Spleen (tissue), 11 donors: ENCODE measurements at regions not wholly inside any gene's neighbourhood (a gene's known extent, or its start where the extent isn't known, plus 50 kb on each side); places are given as distances from the start of the nearest gene placed in this dataset.

Experiments used
- DNase-seq: peaks from one replicate; pipeline ENCODE4 v3.0.0-alpha.2; 2020
- H3K27ac ChIP-seq, 8 donors: fragments of 200-600 bp; sonication (generic) in 7 of 8; 1 replicate in 4 of 8; 2 replicates in 4 of 8; pipeline versions ENCODE4 v1.5.0 to v1.8.0; 2016 to 2021; ENCODE audit warnings: inconsistent platforms in 4 of 8, mild to moderate bottlenecking in 4 of 8, moderate library complexity in 1 of 8
- H3K27me3 ChIP-seq, 7 donors: fragments of 200-600 bp; sonication (generic) in 6 of 7; replicated peaks in 1 of 7; 1 replicate in 4 of 7; 2 replicates in 3 of 7; pipeline versions ENCODE4 v1.5.0 to v1.8.0; 2016 to 2021; ENCODE audit warnings: inconsistent platforms in 3 of 7, mild to moderate bottlenecking in 1 of 7
- H3K36me3 ChIP-seq, 6 donors: fragments of 200-600 bp; sonication (generic) in 5 of 6; 1 replicate in 4 of 6; 2 replicates in 2 of 6; pipeline versions ENCODE4 v1.5.0 to v1.8.0; 2016 to 2021; ENCODE audit warnings: inconsistent platforms in 2 of 6
- H3K4me1 ChIP-seq, 6 donors: fragments of 200-600 bp; sonication (generic) in 5 of 6; 1 replicate in 3 of 6; 2 replicates in 3 of 6; pipeline versions ENCODE4 v1.5.0 to v1.8.0; 2016 to 2021; ENCODE audit warnings: inconsistent platforms in 3 of 6
- H3K4me3 ChIP-seq, 8 donors: fragments of 200-600 bp; sonication (generic) in 7 of 8; 1 replicate in 4 of 8; 2 replicates in 4 of 8; pipeline versions ENCODE4 v1.5.0 to v1.8.0; 2016 to 2021; ENCODE audit warnings: inconsistent platforms in 4 of 8, mild to moderate bottlenecking in 4 of 8, moderate library complexity in 2 of 8
- H3K9me3 ChIP-seq, 8 donors: fragments of 200-600 bp; sonication (generic) in 7 of 8; 1 replicate in 4 of 8; 2 replicates in 4 of 8; pipeline versions ENCODE4 v1.5.0 to v1.8.0; 2016 to 2021; ENCODE audit warnings: inconsistent platforms in 4 of 8
- CTCF ChIP-seq, 11 experiments: fragments of 200-600 bp in 7 of 11; fragments of 450-650 bp in 4 of 11; sonication (generic) in 4 of 11; IDR thresholded peaks in 8 of 11; conservative IDR thresholded peaks in 3 of 11; 1 replicate in 7 of 11; 2 replicates in 4 of 11; pipeline versions ENCODE4 v1.4.0 to v1.8.0; 2016 to 2021; ENCODE audit warnings: antibody characterized with exemption in 11 of 11, inconsistent platforms in 4 of 11, mild to moderate bottlenecking in 1 of 11
- POLR2A ChIP-seq, 3 donors: fragments of 450-650 bp; IDR thresholded peaks; one replicate each; pipeline ENCODE4 v1.5.1; 2017; ENCODE audit warnings: antibody characterized with exemption in 3 of 3, mild to moderate bottlenecking in 1 of 3
- POLR2AphosphoS5 ChIP-seq, 3 donors: sonication (generic); formaldehyde crosslinking; IDR thresholded peaks; one replicate each; pipeline ENCODE4 v1.5.1; 2017; ENCODE audit warnings: antibody characterized with exemption in 3 of 3
- whole genome bisulfite sequencing, 5 donors: extraction: QIAGEN DNeasy Blood & Tissue Kit in 3 of 5; methylation state at CpG; one replicate each; pipeline versions ENCODE4 v1.1.5 to v1.1.7; 2013 to 2018; 5-methylcytosine and 5-hydroxymethylcytosine counted together
- intact Hi-C: fragments of 100-400 bp; cut with DNase I; formaldehyde crosslinking; loops from one replicate; pipeline ENCODE4 v1.15.0; 2023; ENCODE audit warnings: low total_unique reads
- donor health status: healthy with polysubstance abuse.
- donor health status: DM: no; HTN: no; CAD: no; lungs with moderate emphysema.
- donor health status: DM: no; HTN: no; CAD: no.
- donor health status: Bipolar disorder and iron deficiency.
- donor health status: healthy.
- donor health status: DM: no; HTN: no; CAD: no.
- donor health status: DM: yes; HTN: yes; CAD: no.

- intact Hi-C loops, result no loop called here
- TF ChIP-seq POLR2AphosphoS5 (IDR thresholded peaks at IDR 0.05) (no peak), POLR2A (IDR thresholded peaks at IDR 0.05) (no peak), CTCF (IDR thresholded peaks at IDR 0.05 in 8 of 11, conservative IDR thresholded peaks at IDR 0.05 in 3 of 11) (no peak)
- Histone ChIP-seq H3K36me3 (no peaks in the 10 kb centered on the region), H3K4me1 (no peaks in the 10 kb centered on the region), H3K27me3 (no peaks in the 10 kb centered on the region), H3K9me3 (peaks cover 0 to 7% (median 0%) of the 10 kb centered on the region in 8 donors), H3K27ac (no peak overlapping the region), H3K4me3 (no peak overlapping the region)
- DNase-seq, result no peak
- 75 to 90% (median 79%) methylated on average over 10 of the region's 10 CpGs for WGBS, 5 donors
These were observed 235.7 kb upstream of the PRR16 start for GRCh38 chr5:120228262-120229031.

- intact Hi-C loops, result no loop called here
These were observed 235.1 kb upstream of the PRR16 start for GRCh38 chr5:120229036-120229435.

GRCh38 chr5:120231563-120231962 is 232.5 kb upstream of the PRR16 start:
- H3K27ac ChIP-seq, result no peak overlapping the region
- peaks cover 0 to 7% (median 0%) of the 10 kb centered on the region in 8 donors for H3K9me3 ChIP-seq
- no peaks in the 10 kb centered on the region for H3K27me3 ChIP-seq
- no peak for TF ChIP-seq POLR2A (IDR thresholded peaks at IDR 0.05)
- TF ChIP-seq POLR2AphosphoS5 (IDR thresholded peaks at IDR 0.05), result no peak
- TF ChIP-seq CTCF (IDR thresholded peaks at IDR 0.05 in 8 of 11, conservative IDR thresholded peaks at IDR 0.05 in 3 of 11), result no peak
- H3K4me1 ChIP-seq, result no peaks in the 10 kb centered on the region
- intact Hi-C loops, result no loop called here
- H3K36me3 ChIP-seq, result no peaks in the 10 kb centered on the region
- DNase-seq, result no peak
- 97 to 100% (median 97%) methylated on average over 1 of the region's 1 CpG for WGBS, 5 donors
- H3K4me3 ChIP-seq, result no peak overlapping the region

More at GRCh38 chr5:120229036-120229435, 235.1 kb upstream of the PRR16 start:
- Histone ChIP-seq H3K9me3 (peaks cover 0 to 7% (median 0%) of the 10 kb centered on the region in 8 donors), H3K36me3 (no peaks in the 10 kb centered on the region), H3K27ac (no peak overlapping the region), H3K4me3 (no peak overlapping the region), H3K27me3 (no peaks in the 10 kb centered on the region), H3K4me1 (no peaks in the 10 kb centered on the region)
- TF ChIP-seq CTCF (IDR thresholded peaks at IDR 0.05 in 8 of 11, conservative IDR thresholded peaks at IDR 0.05 in 3 of 11), result no peak
- no peak for TF ChIP-seq POLR2A (IDR thresholded peaks at IDR 0.05)
- no peak for TF ChIP-seq POLR2AphosphoS5 (IDR thresholded peaks at IDR 0.05)
- 80 to 100% (median 89%) methylated on average over 1 of the region's 1 CpG for WGBS, 5 donors
- no peak for DNase-seq

GRCh38 chr5:120236360-120236759 is 227.7 kb upstream of the PRR16 start:
- 60 to 82% (median 76%) methylated on average over 3 of the region's 3 CpGs for WGBS, 5 donors
- Histone ChIP-seq H3K27ac (no peak overlapping the region), H3K4me3 (no peak overlapping the region), H3K36me3 (no peaks in the 10 kb centered on the region), H3K9me3 (peaks cover 0 to 4% (median 0%) of the 10 kb centered on the region in 8 donors), H3K4me1 (peaks cover 0 to 2% (median 0%) of the 10 kb centered on the region in 6 donors), H3K27me3 (no peaks in the 10 kb centered on the region)
- intact Hi-C loops, result no loop called here
- DNase-seq, result no peak
- TF ChIP-seq CTCF (IDR thresholded peaks at IDR 0.05 in 8 of 11, conservative IDR thresholded peaks at IDR 0.05 in 3 of 11) (no peak), POLR2AphosphoS5 (IDR thresholded peaks at IDR 0.05) (no peak), POLR2A (IDR thresholded peaks at IDR 0.05) (no peak)
